Endothelial cell (in vitro differentiated cells): ENCODE measurements at regions not wholly inside any gene's neighbourhood (a gene's known extent, or its start where the extent isn't known, plus 50 kb on each side); places are given as distances from the start of the nearest gene placed in this dataset.

ENCODE experiments used
- DNase-seq: peaks from one replicate; pipeline ENCODE4 v3.0.0; 2021; ENCODE audit warnings: low spot score
- H3K27ac Mint-ChIP-seq: one replicate; pipeline ENCODE4 v1.8.0; 2021; ENCODE audit warnings: mixed read lengths, inconsistent platforms; ENCODE audit not compliant: unreplicated experiment
- H3K27me3 Mint-ChIP-seq: one replicate; pipeline ENCODE4 v1.8.0; 2021; ENCODE audit warnings: mild to moderate bottlenecking, moderate library complexity, mixed read lengths, inconsistent platforms; ENCODE audit not compliant: unreplicated experiment
- H3K36me3 Mint-ChIP-seq: one replicate; pipeline ENCODE4 v1.8.0; 2021; ENCODE audit warnings: mild to moderate bottlenecking, low read depth, mixed read lengths, inconsistent platforms; ENCODE audit not compliant: unreplicated experiment
- H3K4me1 Mint-ChIP-seq: one replicate; pipeline ENCODE4 v1.8.0; 2021; ENCODE audit warnings: mild to moderate bottlenecking, mixed read lengths, inconsistent platforms; ENCODE audit not compliant: unreplicated experiment
- H3K4me3 Mint-ChIP-seq: one replicate; pipeline ENCODE4 v1.8.0; 2021; ENCODE audit warnings: mild to moderate bottlenecking, mixed read lengths, inconsistent platforms; ENCODE audit not compliant: unreplicated experiment
- H3K9me3 Mint-ChIP-seq: one replicate; pipeline ENCODE4 v1.8.0; 2021; ENCODE audit warnings: mixed read lengths, inconsistent platforms; ENCODE audit not compliant: unreplicated experiment
- CTCF ChIP-seq: fragments of 200-600 bp; sonication (generic); IDR thresholded peaks from one replicate; pipeline ENCODE4 v1.5.0; 2021; ENCODE audit warnings: antibody characterized with exemption; ENCODE audit not compliant: unreplicated experiment

GRCh38 chr2:172361360-172361759 lies 66.0 kb upstream of the ITGA6 start:
- H3K36me3 Mint-ChIP-seq: no peaks in the 10 kb centered on the region
- H3K4me1 Mint-ChIP-seq: peaks cover 9% of the 10 kb centered on the region
- no peak overlapping the region for H3K4me3 Mint-ChIP-seq
- H3K27me3 Mint-ChIP-seq: peaks cover 5% of the 10 kb centered on the region
- no peak for TF ChIP-seq CTCF
- H3K27ac Mint-ChIP-seq: no peak overlapping the region
- H3K9me3 Mint-ChIP-seq: no peaks in the 10 kb centered on the region
- no peak for DNase-seq

GRCh38 chr2:172361840-172362239 lies 65.5 kb upstream of the ITGA6 start:
- Mint-ChIP-seq H3K27me3 (peaks cover 5% of the 10 kb centered on the region), H3K9me3 (no peaks in the 10 kb centered on the region), H3K4me1 (peaks cover 9% of the 10 kb centered on the region), H3K4me3 (no peak overlapping the region), H3K36me3 (no peaks in the 10 kb centered on the region), H3K27ac (no peak overlapping the region)
- no peak for TF ChIP-seq CTCF
- no peak for DNase-seq

- Mint-ChIP-seq H3K4me1 (peaks cover 2% of the 10 kb centered on the region), H3K27me3 (peaks cover 3% of the 10 kb centered on the region), H3K9me3 (no peaks in the 10 kb centered on the region), H3K27ac (no peak overlapping the region), H3K4me3 (no peak overlapping the region), H3K36me3 (no peaks in the 10 kb centered on the region)
- TF ChIP-seq CTCF: no peak
- no peak for DNase-seq
Measured at GRCh38 chr2:172364261-172364660, 63.1 kb upstream of the ITGA6 start.

GRCh38 chr2:172366596-172367150 lies 60.7 kb upstream of the ITGA6 start:
- Mint-ChIP-seq H3K27me3 (peaks cover 3% of the 10 kb centered on the region), H3K27ac (no peak overlapping the region), H3K36me3 (peaks cover 5% of the 10 kb centered on the region), H3K4me1 (peaks cover 2% of the 10 kb centered on the region), H3K4me3 (no peak overlapping the region), H3K9me3 (no peaks in the 10 kb centered on the region)
- TF ChIP-seq CTCF: no peak
- DNase-seq: no peak

- Mint-ChIP-seq H3K4me1 (no peaks in the 10 kb centered on the region), H3K27me3 (no peaks in the 10 kb centered on the region), H3K9me3 (no peaks in the 10 kb centered on the region), H3K4me3 (no peak overlapping the region), H3K36me3 (peaks cover 5% of the 10 kb centered on the region), H3K27ac (no peak overlapping the region)
- DNase-seq: no peak
- TF ChIP-seq CTCF: no peak
Measured at GRCh38 chr2:172370821-172371455, 56.4 kb upstream of the ITGA6 start.
